Endodermal cell (in vitro differentiated cells): ENCODE measurements at regions not wholly inside any gene's neighbourhood (a gene's known extent, or its start where the extent isn't known, plus 50 kb on each side); places are given as distances from the start of the nearest gene placed in this dataset.

Experiments used
- DNase-seq: peaks from one replicate; pipeline ENCODE4 v3.0.0-alpha.2; 2017
- H3K27ac ChIP-seq: 2 replicates; pipeline ENCODE4 v1.5.1; 2013; ENCODE audit warnings: mild to moderate bottlenecking, low read depth, low read length, moderate library complexity
- H3K27me3 ChIP-seq: 2 replicates; pipeline ENCODE4 v1.6.1; 2013; ENCODE audit warnings: mild to moderate bottlenecking, low read length, moderate library complexity; ENCODE audit not compliant: insufficient read depth, control insufficient read depth, poor library complexity, severe bottlenecking
- H3K36me3 ChIP-seq: 2 replicates; pipeline ENCODE4 v1.7.0; 2013; ENCODE audit warnings: mild to moderate bottlenecking, low read length, moderate library complexity; ENCODE audit not compliant: control insufficient read depth, insufficient read depth
- H3K4me1 ChIP-seq: one replicate; pipeline ENCODE4 v1.7.0; 2013; ENCODE audit warnings: low read length; ENCODE audit not compliant: control insufficient read depth, insufficient read depth
- H3K4me3 ChIP-seq: 2 replicates; pipeline ENCODE4 v1.5.1; 2013; ENCODE audit warnings: mild to moderate bottlenecking, low read length, moderate library complexity
- H3K9ac ChIP-seq: 2 replicates; pipeline ENCODE4 v1.6.1; 2013; ENCODE audit warnings: mild to moderate bottlenecking, low read length, moderate library complexity; ENCODE audit not compliant: poor library complexity, severe bottlenecking; ENCODE audit errors: extremely low read depth
- H3K9me3 ChIP-seq: 2 replicates; pipeline ENCODE4 v1.6.1; 2013; ENCODE audit warnings: mild to moderate bottlenecking, low read length, moderate library complexity; ENCODE audit not compliant: control insufficient read depth
- H3K27ac Mint-ChIP-seq: 2 replicates; pipeline ENCODE4 v1.8.0; 2020; ENCODE audit warnings: mixed read lengths
- H3K27me3 Mint-ChIP-seq: 2 replicates; pipeline ENCODE4 v1.8.0; 2021; ENCODE audit warnings: mild to moderate bottlenecking, mixed read lengths; ENCODE audit not compliant: insufficient read depth
- H3K36me3 Mint-ChIP-seq: 2 replicates; pipeline ENCODE4 v1.8.0; 2020; ENCODE audit warnings: low read depth, mixed read lengths
- H3K4me1 Mint-ChIP-seq: 2 replicates; pipeline ENCODE4 v1.8.0; 2020; ENCODE audit warnings: mixed read lengths
- H3K4me3 Mint-ChIP-seq: 2 replicates; pipeline ENCODE4 v1.8.0; 2020; ENCODE audit warnings: mild to moderate bottlenecking, moderate library complexity, mixed read lengths
- H3K9me3 Mint-ChIP-seq: 2 replicates; pipeline ENCODE4 v1.8.0; 2020; ENCODE audit warnings: mild to moderate bottlenecking, mixed read lengths
- WGBS, 2 experiments: methylation state at CpG; one replicate each; pipeline versions ENCODE4 v1.1.5 to v1.1.7; 2013; ENCODE audit warnings: missing lambda C conversion rate in 2 of 2, mixed read lengths in 1 of 2; ENCODE audit not compliant: insufficient coverage in 1 of 2, insufficient read length in 1 of 2; 5-methylcytosine and 5-hydroxymethylcytosine counted together
- TF ChIP-seq, protein P1 (sequence below): fragments of 200-600 bp; sonication (generic); conservative IDR thresholded peaks from 2 replicates; pipeline ENCODE4 v1.5.0; 2021; ENCODE audit warnings: antibody characterized with exemption, mild to moderate bottlenecking

DNA sequence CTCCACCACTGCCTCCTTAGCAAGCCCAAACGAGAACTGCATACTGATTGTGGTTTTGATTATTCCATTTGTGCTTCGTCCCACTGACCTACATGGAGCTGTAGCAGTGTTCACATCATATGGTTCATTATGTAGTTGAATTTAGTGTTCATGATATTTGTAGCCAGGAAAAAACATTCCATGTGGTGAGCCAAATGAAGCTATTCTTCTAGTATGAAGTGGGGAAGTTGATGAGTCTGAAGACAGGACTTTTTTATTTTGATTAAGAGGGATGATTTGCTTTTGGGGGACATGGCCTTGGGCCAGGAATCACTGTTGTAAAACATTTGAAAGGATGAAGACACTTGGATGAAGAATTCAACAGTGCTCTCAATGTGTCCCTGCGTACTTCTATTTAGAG is 192.9 kb upstream of the SLC27A6 start:
- Histone ChIP-seq H3K27me3 (no peaks in the 10 kb centered on the region), H3K9me3 (no peaks in the 10 kb centered on the region), H3K9ac (no peak overlapping the region), H3K27ac (no peak overlapping the region), H3K4me3 (no peak overlapping the region), H3K4me1 (no peaks in the 10 kb centered on the region), H3K36me3 (no peaks in the 10 kb centered on the region)
- H3K4me1 Mint-ChIP-seq = no peaks in the 10 kb centered on the region
- DNase-seq = no peak
- H3K27ac Mint-ChIP-seq = no peak overlapping the region
- TF ChIP-seq, protein P1, sequence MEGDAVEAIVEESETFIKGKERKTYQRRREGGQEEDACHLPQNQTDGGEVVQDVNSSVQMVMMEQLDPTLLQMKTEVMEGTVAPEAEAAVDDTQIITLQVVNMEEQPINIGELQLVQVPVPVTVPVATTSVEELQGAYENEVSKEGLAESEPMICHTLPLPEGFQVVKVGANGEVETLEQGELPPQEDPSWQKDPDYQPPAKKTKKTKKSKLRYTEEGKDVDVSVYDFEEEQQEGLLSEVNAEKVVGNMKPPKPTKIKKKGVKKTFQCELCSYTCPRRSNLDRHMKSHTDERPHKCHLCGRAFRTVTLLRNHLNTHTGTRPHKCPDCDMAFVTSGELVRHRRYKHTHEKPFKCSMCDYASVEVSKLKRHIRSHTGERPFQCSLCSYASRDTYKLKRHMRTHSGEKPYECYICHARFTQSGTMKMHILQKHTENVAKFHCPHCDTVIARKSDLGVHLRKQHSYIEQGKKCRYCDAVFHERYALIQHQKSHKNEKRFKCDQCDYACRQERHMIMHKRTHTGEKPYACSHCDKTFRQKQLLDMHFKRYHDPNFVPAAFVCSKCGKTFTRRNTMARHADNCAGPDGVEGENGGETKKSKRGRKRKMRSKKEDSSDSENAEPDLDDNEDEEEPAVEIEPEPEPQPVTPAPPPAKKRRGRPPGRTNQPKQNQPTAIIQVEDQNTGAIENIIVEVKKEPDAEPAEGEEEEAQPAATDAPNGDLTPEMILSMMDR = no peak
- H3K36me3 Mint-ChIP-seq = no peaks in the 10 kb centered on the region
- peaks cover 2% of the 10 kb centered on the region for H3K27me3 Mint-ChIP-seq
- no peak overlapping the region for H3K4me3 Mint-ChIP-seq
- H3K9me3 Mint-ChIP-seq = no peaks in the 10 kb centered on the region
- WGBS, 2 experiments = 83 to 96% methylated on average over 1 to 3 of the region's 3 CpGs

DNA sequence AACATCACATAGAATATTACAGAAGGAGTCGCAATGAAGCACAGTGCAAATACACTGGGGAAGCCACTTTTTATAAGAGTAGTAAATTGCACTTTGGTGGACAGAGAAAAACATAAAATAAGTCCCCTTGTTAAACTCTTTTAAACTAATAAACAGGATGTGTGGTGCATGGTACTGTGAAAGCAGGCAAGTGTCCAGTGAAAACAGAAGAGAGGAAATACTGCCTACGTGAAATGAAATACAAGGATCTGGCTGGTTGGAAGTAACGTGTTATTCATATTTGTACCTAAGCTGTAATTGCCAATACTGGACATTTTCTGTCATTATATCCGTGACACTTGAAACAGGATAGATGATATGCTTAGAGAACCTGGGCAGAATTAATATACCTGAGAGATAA is 191.9 kb upstream of the SLC27A6 start:
- TF ChIP-seq, protein P1 = no peak
- Mint-ChIP-seq H3K27ac (no peak overlapping the region), H3K4me3 (no peak overlapping the region), H3K4me1 (no peaks in the 10 kb centered on the region), H3K27me3 (no peaks in the 10 kb centered on the region), H3K36me3 (no peaks in the 10 kb centered on the region), H3K9me3 (no peaks in the 10 kb centered on the region)
- H3K9me3 ChIP-seq = no peaks in the 10 kb centered on the region
- WGBS, 2 experiments = 91 to 98% methylated on average over 4 of the region's 4 CpGs
- no peak overlapping the region for H3K4me3 ChIP-seq
- no peaks in the 10 kb centered on the region for H3K27me3 ChIP-seq
- H3K4me1 ChIP-seq = no peaks in the 10 kb centered on the region
- no peak for DNase-seq
- H3K27ac ChIP-seq = no peak overlapping the region
- no peaks in the 10 kb centered on the region for H3K36me3 ChIP-seq
- H3K9ac ChIP-seq = no peak overlapping the region

DNA sequence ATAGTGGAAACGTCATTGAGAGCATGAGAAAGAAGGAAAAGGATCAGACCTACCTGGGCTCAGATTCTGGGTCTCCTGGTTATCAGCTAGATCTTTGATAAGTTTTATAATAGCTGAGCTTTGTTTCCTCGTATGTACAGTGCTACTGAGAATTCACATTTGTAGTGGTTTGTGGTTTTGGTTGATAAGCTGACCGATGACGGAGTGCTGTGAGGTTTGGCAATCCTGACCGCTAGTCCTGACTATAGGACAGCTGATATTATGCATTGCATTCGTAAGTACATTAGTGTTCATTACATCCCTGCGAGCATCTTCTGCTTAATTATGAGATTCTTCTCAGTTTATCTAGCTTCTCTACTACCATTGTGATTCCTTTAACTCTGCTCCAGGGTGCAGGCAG is 190.7 kb upstream of the SLC27A6 start:
- Histone ChIP-seq H3K9me3 (no peaks in the 10 kb centered on the region), H3K27me3 (no peaks in the 10 kb centered on the region), H3K9ac (no peak overlapping the region), H3K4me3 (no peak overlapping the region), H3K36me3 (no peaks in the 10 kb centered on the region), H3K4me1 (no peaks in the 10 kb centered on the region), H3K27ac (no peak overlapping the region)
- no peak for DNase-seq
- no peaks in the 10 kb centered on the region for H3K27me3 Mint-ChIP-seq
- 92 to 94% methylated on average over 7 of the region's 7 CpGs for WGBS, 2 experiments
- no peak overlapping the region for H3K4me3 Mint-ChIP-seq
- H3K27ac Mint-ChIP-seq = no peak overlapping the region
- H3K36me3 Mint-ChIP-seq = no peaks in the 10 kb centered on the region
- TF ChIP-seq, protein P1 = no peak
- no peaks in the 10 kb centered on the region for H3K9me3 Mint-ChIP-seq
- peaks cover 2% of the 10 kb centered on the region for H3K4me1 Mint-ChIP-seq
